DOHH2 (cell line): ENCODE measurements at regions not wholly inside any gene's neighbourhood (a gene's known extent, or its start where the extent isn't known, plus 50 kb on each side); places are given as distances from the start of the nearest gene placed in this dataset.

Source experiments
- H3F3A ChIP-seq: fragments of 200-600 bp; sonication (generic), shearing (Covaris generic); 2 replicates; pipeline ENCODE4 v1.6.0; 2016; ENCODE audit warnings: antibody characterized with exemption, mild to moderate bottlenecking; ENCODE audit not compliant: control insufficient read depth, insufficient read depth
- H3K27ac ChIP-seq: fragments of 200-600 bp; sonication (generic); 2 replicates; pipeline ENCODE4 v1.5.1; 2014; ENCODE audit warnings: low read depth, mild to moderate bottlenecking, low read length, moderate library complexity
- H3K27me3 ChIP-seq: fragments of 200-600 bp; sonication (generic); 2 replicates; pipeline ENCODE4 v1.6.1; 2014; ENCODE audit warnings: mild to moderate bottlenecking, low read length, mixed read lengths; ENCODE audit not compliant: control insufficient read depth
- H3K36me3 ChIP-seq: fragments of 200-600 bp; sonication (generic); 2 replicates; pipeline ENCODE4 v1.6.1; 2014; ENCODE audit warnings: mild to moderate bottlenecking, low read length, moderate library complexity, mixed read lengths; ENCODE audit not compliant: control insufficient read depth
- H3K4me1 ChIP-seq: fragments of 200-600 bp; sonication (generic); 2 replicates; pipeline ENCODE4 v1.6.1; 2014; ENCODE audit warnings: mild to moderate bottlenecking, low read length, mixed read lengths; ENCODE audit not compliant: control insufficient read depth
- H3K4me2 ChIP-seq: fragments of 200-600 bp; sonication (generic); 2 replicates; pipeline ENCODE4 v1.6.0; 2014; ENCODE audit warnings: mild to moderate bottlenecking, low read length, moderate library complexity
- H3K4me3 ChIP-seq: fragments of 200-600 bp; sonication (generic); 2 replicates; pipeline ENCODE4 v1.5.1; 2014; ENCODE audit warnings: mild to moderate bottlenecking, low read length, mixed read lengths
- H3K79me2 ChIP-seq: fragments of 200-600 bp; sonication (generic); 2 replicates; pipeline ENCODE4 v1.6.1; 2014; ENCODE audit warnings: mild to moderate bottlenecking, low read length, mixed read lengths; ENCODE audit not compliant: control insufficient read depth
- H3K9me2 ChIP-seq: fragments of 200-600 bp; sonication (generic); replicated peaks from 2 replicates; pipeline ENCODE4 v1.6.1; 2014; ENCODE audit warnings: mild to moderate bottlenecking, low read length, mixed read lengths; ENCODE audit not compliant: control insufficient read depth
- H3K9me3 ChIP-seq: fragments of 200-600 bp; sonication (generic); 2 replicates; pipeline ENCODE4 v1.6.1; 2014; ENCODE audit warnings: antibody characterized with exemption, low read length, mixed read lengths; ENCODE audit not compliant: control insufficient read depth, insufficient read depth
- H4K20me1 ChIP-seq: fragments of 200-600 bp; sonication (generic); 2 replicates; pipeline ENCODE4 v1.6.0; 2014; ENCODE audit warnings: low read depth, mild to moderate bottlenecking, antibody characterized with exemption, low read length, moderate library complexity; ENCODE audit not compliant: control insufficient read depth, insufficient read depth
- EZH2phosphoT487 ChIP-seq: fragments of 200-600 bp; sonication (generic); IDR thresholded peaks from 2 replicates; pipeline ENCODE4 v1.6.1; 2017; ENCODE audit warnings: borderline replicate concordance, mild to moderate bottlenecking, antibody characterized with exemption, low read length, moderate library complexity, mixed read lengths
- TF ChIP-seq, protein P1 (sequence below): fragments of 200-600 bp; sonication (generic); IDR thresholded peaks from one replicate; pipeline ENCODE4 v1.5.1; 2014; ENCODE audit warnings: antibody characterized with exemption, mild to moderate bottlenecking, low read depth, low read length; ENCODE audit not compliant: poor library complexity, severe bottlenecking

GRCh38 chr4:113831457-113831856, 69.9 kb upstream of the CAMK2D start:
- no peak for TF ChIP-seq EZH2phosphoT487
- TF ChIP-seq, protein P1, sequence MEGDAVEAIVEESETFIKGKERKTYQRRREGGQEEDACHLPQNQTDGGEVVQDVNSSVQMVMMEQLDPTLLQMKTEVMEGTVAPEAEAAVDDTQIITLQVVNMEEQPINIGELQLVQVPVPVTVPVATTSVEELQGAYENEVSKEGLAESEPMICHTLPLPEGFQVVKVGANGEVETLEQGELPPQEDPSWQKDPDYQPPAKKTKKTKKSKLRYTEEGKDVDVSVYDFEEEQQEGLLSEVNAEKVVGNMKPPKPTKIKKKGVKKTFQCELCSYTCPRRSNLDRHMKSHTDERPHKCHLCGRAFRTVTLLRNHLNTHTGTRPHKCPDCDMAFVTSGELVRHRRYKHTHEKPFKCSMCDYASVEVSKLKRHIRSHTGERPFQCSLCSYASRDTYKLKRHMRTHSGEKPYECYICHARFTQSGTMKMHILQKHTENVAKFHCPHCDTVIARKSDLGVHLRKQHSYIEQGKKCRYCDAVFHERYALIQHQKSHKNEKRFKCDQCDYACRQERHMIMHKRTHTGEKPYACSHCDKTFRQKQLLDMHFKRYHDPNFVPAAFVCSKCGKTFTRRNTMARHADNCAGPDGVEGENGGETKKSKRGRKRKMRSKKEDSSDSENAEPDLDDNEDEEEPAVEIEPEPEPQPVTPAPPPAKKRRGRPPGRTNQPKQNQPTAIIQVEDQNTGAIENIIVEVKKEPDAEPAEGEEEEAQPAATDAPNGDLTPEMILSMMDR: no peak
- H3K9me2 ChIP-seq: no peaks in the 10 kb centered on the region
- H3K9me3 ChIP-seq: no peaks in the 10 kb centered on the region
- H3K27me3 ChIP-seq: no peaks in the 10 kb centered on the region
- no peak overlapping the region for H3K4me3 ChIP-seq
- H3K4me2 ChIP-seq: no peak overlapping the region
- no peaks in the 10 kb centered on the region for H3K36me3 ChIP-seq
- H3F3A ChIP-seq: no peaks in the 10 kb centered on the region
- peaks cover 4% of the 10 kb centered on the region for H3K4me1 ChIP-seq
- H3K27ac ChIP-seq: no peak overlapping the region
- H4K20me1 ChIP-seq: no peaks in the 10 kb centered on the region
- no peaks in the 10 kb centered on the region for H3K79me2 ChIP-seq

DNA sequence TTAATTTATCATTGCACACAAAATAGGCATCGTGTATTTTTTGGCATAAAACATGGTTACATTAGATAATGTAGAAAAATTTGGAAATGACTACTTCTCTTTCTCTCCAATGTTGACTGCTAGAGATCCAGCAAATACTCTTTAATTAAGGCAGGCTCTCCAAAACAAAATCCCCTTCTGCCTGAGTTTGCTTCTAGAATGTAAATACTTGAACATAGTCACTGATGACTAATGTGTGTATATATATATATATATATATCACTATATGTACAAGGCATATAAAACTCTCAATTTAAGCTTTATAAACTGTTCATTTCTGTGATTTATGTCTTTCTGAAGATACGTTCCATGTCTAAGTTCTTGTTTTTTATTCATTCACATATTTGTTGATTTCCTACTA, 67.2 kb upstream of the CAMK2D start:
- H3F3A ChIP-seq: no peaks in the 10 kb centered on the region
- no peak overlapping the region for H3K4me2 ChIP-seq
- no peak overlapping the region for H3K27ac ChIP-seq
- no peak overlapping the region for H3K4me3 ChIP-seq
- H3K79me2 ChIP-seq: no peaks in the 10 kb centered on the region
- peaks cover 11% of the 10 kb centered on the region for H3K4me1 ChIP-seq
- no peaks in the 10 kb centered on the region for H3K36me3 ChIP-seq
- H3K9me2 ChIP-seq: no peaks in the 10 kb centered on the region
- no peaks in the 10 kb centered on the region for H4K20me1 ChIP-seq
- H3K27me3 ChIP-seq: no peaks in the 10 kb centered on the region
- no peak for TF ChIP-seq EZH2phosphoT487
- TF ChIP-seq, protein P1: no peak
- no peaks in the 10 kb centered on the region for H3K9me3 ChIP-seq

DNA sequence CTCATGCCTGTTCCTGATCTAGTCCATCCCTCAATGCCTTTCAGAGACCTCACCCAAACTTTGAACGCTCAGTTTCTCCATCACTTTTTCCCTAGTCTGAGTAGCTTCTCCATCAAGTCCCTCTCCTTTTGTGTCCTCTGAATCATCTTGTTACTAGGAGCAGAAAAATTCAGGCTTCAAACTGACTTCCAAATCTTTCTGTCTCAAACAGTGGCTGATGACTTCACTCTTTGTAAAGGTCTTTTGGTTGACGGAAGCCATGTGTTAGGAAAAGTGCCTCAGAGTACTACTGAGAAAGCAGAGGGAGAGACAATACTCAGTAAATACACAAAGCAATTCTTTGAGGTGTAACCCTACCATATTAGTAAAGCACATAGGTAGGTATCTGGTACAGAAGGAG, 65.7 kb upstream of the CAMK2D start:
- TF ChIP-seq, protein P1: no peak
- TF ChIP-seq EZH2phosphoT487: no peak
- H3K9me2 ChIP-seq: no peaks in the 10 kb centered on the region
- no peaks in the 10 kb centered on the region for H3K79me2 ChIP-seq
- H3F3A ChIP-seq: no peaks in the 10 kb centered on the region
- H3K27ac ChIP-seq: no peak overlapping the region
- no peak overlapping the region for H3K4me2 ChIP-seq
- no peaks in the 10 kb centered on the region for H3K9me3 ChIP-seq
- no peak overlapping the region for H3K4me3 ChIP-seq
- peaks cover 7% of the 10 kb centered on the region for H3K4me1 ChIP-seq
- no peaks in the 10 kb centered on the region for H4K20me1 ChIP-seq
- H3K27me3 ChIP-seq: no peaks in the 10 kb centered on the region
- no peaks in the 10 kb centered on the region for H3K36me3 ChIP-seq

- Histone ChIP-seq H3K4me2 (no peak overlapping the region), H3K4me3 (no peak overlapping the region), H3F3A (no peaks in the 10 kb centered on the region), H3K4me1 (peaks cover 7% of the 10 kb centered on the region), H3K9me3 (no peaks in the 10 kb centered on the region), H3K9me2 (no peaks in the 10 kb centered on the region), H3K27me3 (no peaks in the 10 kb centered on the region), H4K20me1 (no peaks in the 10 kb centered on the region), H3K79me2 (no peaks in the 10 kb centered on the region), H3K36me3 (no peaks in the 10 kb centered on the region), H3K27ac (no peak overlapping the region)
- TF ChIP-seq EZH2phosphoT487: no peak
- TF ChIP-seq, protein P1: no peak
Measured at GRCh38 chr4:113826421-113826820, 64.9 kb upstream of the CAMK2D start.
